HG03280 (cell line): ENCODE measurements at regions not wholly inside any gene's neighbourhood (a gene's known extent, or its start where the extent isn't known, plus 50 kb on each side); places are given as distances from the start of the nearest gene placed in this dataset.
"Not testable (repeated sequence)": the region's sequence is repeated elsewhere in the genome, so short reads cannot be mapped to it uniquely, and the experiment has no call there.

Experiments
- ATAC-seq: cut with Tn5 transposase; IDR thresholded peaks from one replicate; pipeline ENCODE4 v1.9.1; 2021; ENCODE audit warnings: mild to moderate bottlenecking, moderate library complexity; ENCODE audit not compliant: unreplicated experiment

DNA sequence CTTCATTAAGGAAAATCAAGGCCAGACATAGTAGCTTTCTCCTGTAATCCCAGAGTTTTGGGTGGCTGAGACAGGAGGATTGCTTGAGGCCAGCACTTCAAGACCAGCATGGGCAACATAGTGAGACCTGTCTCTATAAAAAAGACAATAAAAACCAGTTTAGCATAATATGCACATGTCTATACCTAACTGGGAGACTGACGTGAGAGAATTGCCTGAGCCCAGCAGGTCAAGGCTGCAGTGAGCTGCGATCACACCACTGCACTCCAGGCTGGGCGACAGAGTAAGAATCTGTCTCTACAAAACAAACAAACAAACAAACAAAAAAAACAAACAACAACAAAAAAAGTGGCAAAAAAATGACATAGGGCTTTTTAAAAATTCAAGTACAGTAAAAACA is 820.8 kb downstream of the MTRR start:
- no peak for ATAC-seq

- no peak for ATAC-seq
Observed at GRCh38 chr5:8691221-8691620, 822.3 kb downstream of the MTRR start.

GRCh38 chr5:8693341-8693844 is 824.4 kb downstream of the MTRR start:
- no peak for ATAC-seq

DNA sequence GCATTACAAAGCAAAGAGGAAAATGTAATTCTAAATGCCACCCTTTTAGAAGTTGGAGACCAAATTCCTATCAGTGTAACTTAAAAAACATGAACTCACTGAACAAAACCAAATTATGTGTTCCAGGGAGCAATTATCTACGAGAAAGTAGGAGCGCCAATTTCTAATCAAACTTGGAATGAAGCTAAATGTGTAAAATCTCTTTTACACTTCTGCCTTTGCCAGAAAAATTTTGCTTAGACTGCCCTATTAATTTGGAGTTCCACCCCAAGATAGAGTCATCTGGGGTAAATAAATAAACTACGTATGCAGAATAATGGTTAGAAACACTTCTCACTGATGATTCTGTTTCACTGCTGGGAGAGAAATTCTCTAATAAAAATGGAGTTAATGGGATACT is 825.6 kb downstream of the MTRR start:
- ATAC-seq = no peak

DNA sequence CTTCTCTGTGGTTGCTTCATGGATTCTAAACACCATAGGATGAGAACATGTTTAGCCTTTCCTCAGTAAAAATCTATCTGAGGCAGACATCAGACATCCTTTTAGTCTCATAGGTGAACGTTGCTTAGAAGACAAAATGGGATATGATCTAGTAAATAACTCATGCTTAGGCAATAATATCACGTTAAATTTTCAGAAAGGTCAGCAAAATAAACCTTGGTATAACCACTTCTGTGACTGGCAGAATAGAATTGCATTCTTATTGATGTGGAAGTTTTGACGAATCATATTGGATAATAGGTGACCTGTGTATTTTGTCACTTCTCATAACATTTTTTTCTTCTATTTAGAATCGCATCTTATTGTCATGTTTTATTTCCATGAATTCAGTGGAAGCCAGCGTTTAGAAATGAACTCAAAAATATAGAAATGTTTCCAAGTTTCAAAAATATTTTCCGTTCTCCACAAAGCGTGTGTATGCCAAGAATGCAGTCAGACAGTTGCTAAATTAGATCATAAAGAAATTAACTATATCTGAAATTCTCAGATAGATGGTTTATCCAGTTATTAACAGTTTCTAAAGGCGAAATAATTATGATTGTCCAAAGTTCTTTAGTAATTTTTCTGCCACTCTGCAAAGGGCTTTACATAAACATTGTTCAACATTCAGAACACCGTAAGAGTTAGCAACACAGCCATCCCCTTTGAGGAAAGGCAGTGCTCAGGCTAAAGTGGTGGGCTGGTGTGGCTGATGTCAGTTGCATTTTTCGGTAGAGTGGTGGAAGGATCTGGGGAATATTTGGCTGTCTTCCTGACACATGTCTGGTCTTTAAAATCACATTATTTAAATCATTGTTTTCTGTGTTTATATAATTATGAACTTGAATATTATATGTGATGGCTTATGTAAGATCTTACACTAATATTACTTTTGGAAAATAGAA is 827.2 kb downstream of the MTRR start:
- no peak for ATAC-seq

GRCh38 chr5:8700222-8700621 is 831.3 kb downstream of the MTRR start:
- no peak for ATAC-seq

- ATAC-seq = no peak
Observed at GRCh38 chr5:8700671-8701070, 831.7 kb downstream of the MTRR start.

GRCh38 chr5:8701251-8701650 is 832.3 kb downstream of the MTRR start:
- no peak for ATAC-seq

- no peak for ATAC-seq
Observed at GRCh38 chr5:8710426-8710930, 835.4 kb downstream of the SEMA5A start.

DNA sequence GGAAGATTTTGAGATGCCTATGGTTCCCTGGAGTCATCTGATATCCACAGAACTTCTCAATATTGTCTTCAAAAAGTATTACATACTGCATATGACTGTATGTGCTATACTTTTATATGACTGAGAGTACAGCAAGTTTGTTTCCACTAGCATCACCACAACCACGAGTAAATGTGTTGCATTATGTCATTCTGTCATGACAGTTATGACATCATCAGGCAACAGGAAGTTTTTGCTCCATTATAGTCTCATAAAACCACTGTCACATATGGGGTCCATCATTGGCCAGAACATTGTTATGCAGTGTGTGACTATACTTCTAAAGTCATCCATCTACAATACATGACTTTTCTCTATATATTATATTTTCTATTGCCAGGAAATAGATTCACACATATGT is 831.7 kb downstream of the SEMA5A start:
- ATAC-seq = no peak

GRCh38 chr5:8714861-8715260 is 831.0 kb downstream of the SEMA5A start:
- no peak for ATAC-seq

- ATAC-seq = no peak
Observed at GRCh38 chr5:8719796-8720195, 826.1 kb downstream of the SEMA5A start.

- no peak for ATAC-seq
Observed at GRCh38 chr5:8720506-8720905, 825.4 kb downstream of the SEMA5A start.

- ATAC-seq = no peak
Observed at GRCh38 chr5:8721536-8721935, 824.3 kb downstream of the SEMA5A start.

DNA sequence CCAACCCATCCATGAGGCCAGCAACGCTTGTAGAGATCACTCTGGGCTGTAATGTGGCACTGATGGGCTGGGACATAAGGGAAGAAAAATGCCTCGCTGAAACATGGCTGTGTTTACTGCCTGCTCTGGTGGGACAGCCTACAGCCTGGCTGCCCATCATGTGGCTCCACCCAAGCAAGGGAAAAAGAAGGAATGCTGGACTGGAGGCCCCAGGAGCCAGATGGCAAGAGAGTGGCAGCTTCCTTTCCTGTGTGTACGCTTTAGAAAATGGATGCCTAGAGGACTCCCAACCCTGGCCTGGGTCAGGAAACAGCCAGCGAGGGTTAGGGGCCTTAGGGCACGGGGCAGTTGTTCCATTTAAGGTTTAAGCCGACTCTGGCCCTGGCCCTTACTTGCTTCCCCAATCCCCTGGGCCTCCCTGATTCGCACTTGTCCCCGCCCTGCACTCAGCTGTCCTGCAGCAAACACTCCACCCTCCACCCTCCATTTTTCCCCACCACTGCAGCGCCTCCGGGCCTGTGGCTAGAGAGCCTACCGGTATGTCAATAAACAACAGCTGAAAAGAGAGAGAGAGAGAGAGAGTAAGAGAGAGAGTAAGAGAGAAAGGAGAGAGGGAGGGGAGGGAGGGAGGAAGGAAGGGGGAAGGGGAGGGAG is 819.4 kb downstream of the SEMA5A start:
- ATAC-seq = no peak

GRCh38 chr5:8727396-8727795 is 818.5 kb downstream of the SEMA5A start:
- ATAC-seq = no peak

DNA sequence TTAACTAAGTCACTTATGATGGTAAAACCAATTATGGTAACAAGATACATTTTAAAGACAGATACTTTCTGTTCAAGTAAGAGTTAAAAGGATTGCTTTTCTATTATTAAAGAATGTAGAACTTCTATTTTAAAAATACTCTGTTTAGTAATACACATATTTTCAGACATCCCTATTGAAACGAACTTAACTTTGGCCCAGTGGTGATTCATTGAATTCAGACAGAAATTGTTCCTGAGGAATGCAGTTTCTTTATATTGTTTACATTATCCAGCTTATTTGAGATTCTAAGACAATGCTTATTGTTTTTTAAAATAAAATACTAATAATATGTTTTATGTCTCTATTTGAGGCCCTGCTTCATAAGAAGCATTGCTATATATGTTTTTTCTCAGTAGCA is 816.4 kb downstream of the SEMA5A start:
- ATAC-seq = no peak

DNA sequence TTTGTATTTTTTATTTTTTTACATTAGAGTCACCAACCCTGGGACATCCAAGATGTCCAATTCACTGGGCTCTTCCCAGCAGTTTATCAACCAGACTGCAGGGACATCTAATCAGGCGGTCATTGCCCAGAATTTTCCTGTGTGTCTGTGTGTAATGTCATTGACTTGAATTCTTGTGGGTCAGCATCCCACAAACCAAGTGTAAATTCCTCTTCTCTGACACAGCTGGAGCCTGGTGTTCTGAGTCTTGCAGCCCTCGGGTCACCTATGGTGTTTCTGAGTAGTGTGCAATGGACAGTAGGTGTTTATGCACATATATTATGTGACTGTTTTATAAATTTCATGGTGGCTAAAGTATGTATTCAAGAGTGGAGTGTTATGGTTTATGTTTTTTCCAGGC is 815.7 kb downstream of the SEMA5A start:
- ATAC-seq = no peak

DNA sequence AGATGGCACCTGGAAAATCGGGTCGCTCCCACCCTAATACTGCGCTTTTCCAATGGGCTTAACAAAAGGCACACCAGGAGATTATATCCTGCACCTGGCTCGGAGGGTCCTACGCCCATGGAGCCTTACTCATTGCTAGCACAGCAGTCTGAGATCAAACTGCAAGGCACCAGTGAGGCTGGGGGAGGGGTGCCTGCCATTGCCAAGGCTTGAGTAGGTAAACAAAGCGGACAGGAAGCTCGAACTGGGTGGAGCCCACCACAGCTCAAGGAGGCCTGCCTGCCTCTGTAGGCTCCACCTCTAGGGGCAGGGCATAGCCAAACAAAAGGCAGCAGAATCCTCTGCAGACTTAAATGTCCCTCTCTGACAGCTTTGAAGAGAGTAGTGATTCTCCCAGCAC is 814.8 kb downstream of the SEMA5A start:
- ATAC-seq = not testable (repeated sequence)

- ATAC-seq = no peak
Observed at GRCh38 chr5:8740595-8740994, 805.3 kb downstream of the SEMA5A start.

- ATAC-seq = no peak
Observed at GRCh38 chr5:8749556-8749955, 796.3 kb downstream of the SEMA5A start.

GRCh38 chr5:8750100-8750499 is 795.8 kb downstream of the SEMA5A start:
- no peak for ATAC-seq
